NOMO-1 treated with dmso at 0.1 percent for 144 hours (cell line): ENCODE measurements at regions not wholly inside any gene's neighbourhood (a gene's known extent, or its start where the extent isn't known, plus 50 kb on each side); places are given as distances from the start of the nearest gene placed in this dataset.

Experiments
- DNase-seq: peaks from one replicate; lab custom pipeline; 2025; ENCODE audit not compliant: unreplicated experiment; lab: John Stamatoyannopoulos, UW

GRCh38 chr2:22850310-22850709 lies 534.7 kb upstream of the KLHL29 start:
- DNase-seq = no peak

- no peak for DNase-seq
Observed at GRCh38 chr2:22854588-22854987, 530.4 kb upstream of the KLHL29 start.

- DNase-seq = no peak
Observed at GRCh38 chr2:22855081-22855480, 529.9 kb upstream of the KLHL29 start.

- DNase-seq = no peak
Observed at GRCh38 chr2:22855761-22856184, 529.2 kb upstream of the KLHL29 start.

- no peak for DNase-seq
Observed at GRCh38 chr2:22867973-22868372, 517.0 kb upstream of the KLHL29 start.

- no peak for DNase-seq
Observed at GRCh38 chr2:22878121-22878520, 506.9 kb upstream of the KLHL29 start.

GRCh38 chr2:22879009-22879863 lies 505.7 kb upstream of the KLHL29 start:
- no peak for DNase-seq

GRCh38 chr2:22880161-22880560 lies 504.8 kb upstream of the KLHL29 start:
- no peak for DNase-seq

GRCh38 chr2:22882011-22882410 lies 503.0 kb upstream of the KLHL29 start:
- DNase-seq = no peak

GRCh38 chr2:22882643-22883042 lies 502.3 kb upstream of the KLHL29 start:
- no peak for DNase-seq

GRCh38 chr2:22883054-22883453 lies 501.9 kb upstream of the KLHL29 start:
- DNase-seq = no peak

GRCh38 chr2:22885245-22885644 lies 499.7 kb upstream of the KLHL29 start:
- DNase-seq = no peak

- no peak for DNase-seq
Observed at GRCh38 chr2:22887426-22887825, 497.6 kb upstream of the KLHL29 start.

- no peak for DNase-seq
Observed at GRCh38 chr2:22887845-22888244, 497.1 kb upstream of the KLHL29 start.

- no peak for DNase-seq
Observed at GRCh38 chr2:22890132-22890531, 494.8 kb upstream of the KLHL29 start.

- DNase-seq = no peak
Observed at GRCh38 chr2:22893761-22894517, 491.0 kb upstream of the KLHL29 start.

- no peak for DNase-seq
Observed at GRCh38 chr2:22894761-22895160, 490.2 kb upstream of the KLHL29 start.

GRCh38 chr2:22897428-22897827 lies 487.6 kb upstream of the KLHL29 start:
- DNase-seq = no peak

- DNase-seq = no peak
Observed at GRCh38 chr2:22900674-22901073, 484.3 kb upstream of the KLHL29 start.

- DNase-seq = no peak
Observed at GRCh38 chr2:22901471-22902179, 483.4 kb upstream of the KLHL29 start.

- no peak for DNase-seq
Observed at GRCh38 chr2:22902180-22902550, 482.8 kb upstream of the KLHL29 start.
